ENCODE measurements at regions not wholly inside any gene's neighbourhood (a gene's known extent, or its start where the extent isn't known, plus 50 kb on each side); places are given as distances from the start of the nearest gene placed in this dataset.
A peak's percentile ranks its signal among the peaks of the same experiment; 100 is the strongest.
"Not testable (repeated sequence)": the region's sequence is repeated elsewhere in the genome, so short reads cannot be mapped to it uniquely, and the experiment has no call there.

- TF ChIP-seq, protein P1, sequence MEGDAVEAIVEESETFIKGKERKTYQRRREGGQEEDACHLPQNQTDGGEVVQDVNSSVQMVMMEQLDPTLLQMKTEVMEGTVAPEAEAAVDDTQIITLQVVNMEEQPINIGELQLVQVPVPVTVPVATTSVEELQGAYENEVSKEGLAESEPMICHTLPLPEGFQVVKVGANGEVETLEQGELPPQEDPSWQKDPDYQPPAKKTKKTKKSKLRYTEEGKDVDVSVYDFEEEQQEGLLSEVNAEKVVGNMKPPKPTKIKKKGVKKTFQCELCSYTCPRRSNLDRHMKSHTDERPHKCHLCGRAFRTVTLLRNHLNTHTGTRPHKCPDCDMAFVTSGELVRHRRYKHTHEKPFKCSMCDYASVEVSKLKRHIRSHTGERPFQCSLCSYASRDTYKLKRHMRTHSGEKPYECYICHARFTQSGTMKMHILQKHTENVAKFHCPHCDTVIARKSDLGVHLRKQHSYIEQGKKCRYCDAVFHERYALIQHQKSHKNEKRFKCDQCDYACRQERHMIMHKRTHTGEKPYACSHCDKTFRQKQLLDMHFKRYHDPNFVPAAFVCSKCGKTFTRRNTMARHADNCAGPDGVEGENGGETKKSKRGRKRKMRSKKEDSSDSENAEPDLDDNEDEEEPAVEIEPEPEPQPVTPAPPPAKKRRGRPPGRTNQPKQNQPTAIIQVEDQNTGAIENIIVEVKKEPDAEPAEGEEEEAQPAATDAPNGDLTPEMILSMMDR (IDR thresholded peaks at IDR 0.05; ENCODE audit: control extremely low read depth, extremely low read depth, low read depth, missing control alignments): no peak
- CTCF ChIA-PET: interaction anchor here (0.8 to 7.5 kb wide), 11 partner anchors 10 to 512 kb away, joined by 3 to 62 read pairs (median 6); no protein-coding TSS in a partner anchor
- POLR2A ChIA-PET: interaction anchor here (0.6 kb wide), 1 partner anchor 1009 kb away, joined by 3 read pairs; no protein-coding TSS in a partner anchor
- no peak for DNase-seq (ENCODE audit: extremely low spot score)
Measured at GRCh38 chr22:22771696-22772377, 115.8 kb upstream of the IGLL5 start.

GRCh38 chr22:22772396-22772795 lies 115.2 kb upstream of the IGLL5 start:
- TF ChIP-seq, protein P1 (IDR thresholded peaks at IDR 0.05; ENCODE audit: control extremely low read depth, extremely low read depth, low read depth, missing control alignments): no peak
- POLR2A ChIA-PET: interaction anchor here (0.6 kb wide), 1 partner anchor 1009 kb away, joined by 3 read pairs; no protein-coding TSS in a partner anchor
- DNase-seq (ENCODE audit: extremely low spot score): no peak
- CTCF ChIA-PET: interaction anchor here (0.8 to 7.5 kb wide), 10 partner anchors 11 to 184 kb away, joined by 3 to 62 read pairs (median 10); no protein-coding TSS in a partner anchor

GRCh38 chr22:22772883-22773282 lies 114.7 kb upstream of the IGLL5 start:
- ChIA-PET CTCF (interaction anchor here (1.3 to 7.5 kb wide), 7 partner anchors 15 to 183 kb away, joined by 5 to 62 read pairs (median 42); no protein-coding TSS in a partner anchor), POLR2A (interaction anchor here (0.6 kb wide), 1 partner anchor 1010 kb away, joined by 3 read pairs; no protein-coding TSS in a partner anchor)
- DNase-seq (ENCODE audit: extremely low spot score): no peak
- TF ChIP-seq, protein P1 (IDR thresholded peaks at IDR 0.05; ENCODE audit: control extremely low read depth, extremely low read depth, low read depth, missing control alignments): no peak

DNA sequence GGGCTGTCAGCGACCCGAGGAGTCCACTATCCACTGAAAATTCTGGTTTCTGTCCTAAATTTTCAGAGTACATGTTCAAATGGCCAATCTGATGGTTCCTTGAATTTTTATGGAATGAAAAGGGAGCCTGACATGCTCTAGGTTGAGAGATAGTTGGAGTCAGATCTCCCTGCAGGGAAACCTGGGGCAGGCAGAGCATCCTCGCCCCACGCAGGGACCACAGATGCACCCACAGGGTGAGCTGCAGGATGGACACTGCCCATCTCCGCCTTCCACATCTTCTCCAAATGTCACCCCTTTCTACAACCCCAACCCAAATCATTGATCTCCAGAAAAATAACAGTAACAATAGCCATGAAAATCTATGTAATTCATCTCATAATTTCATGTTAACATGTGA lies 114.2 kb upstream of the IGLL5 start:
- ChIA-PET POLR2A (no interaction called here), CTCF (interaction anchor here (2.2 to 7.5 kb wide), 4 partner anchors 15 to 183 kb away, joined by 6 to 62 read pairs (median 52); no protein-coding TSS in a partner anchor)
- no peak for DNase-seq (ENCODE audit: extremely low spot score)
- TF ChIP-seq, protein P1 (IDR thresholded peaks at IDR 0.05; ENCODE audit: control extremely low read depth, extremely low read depth, low read depth, missing control alignments): no peak

DNA sequence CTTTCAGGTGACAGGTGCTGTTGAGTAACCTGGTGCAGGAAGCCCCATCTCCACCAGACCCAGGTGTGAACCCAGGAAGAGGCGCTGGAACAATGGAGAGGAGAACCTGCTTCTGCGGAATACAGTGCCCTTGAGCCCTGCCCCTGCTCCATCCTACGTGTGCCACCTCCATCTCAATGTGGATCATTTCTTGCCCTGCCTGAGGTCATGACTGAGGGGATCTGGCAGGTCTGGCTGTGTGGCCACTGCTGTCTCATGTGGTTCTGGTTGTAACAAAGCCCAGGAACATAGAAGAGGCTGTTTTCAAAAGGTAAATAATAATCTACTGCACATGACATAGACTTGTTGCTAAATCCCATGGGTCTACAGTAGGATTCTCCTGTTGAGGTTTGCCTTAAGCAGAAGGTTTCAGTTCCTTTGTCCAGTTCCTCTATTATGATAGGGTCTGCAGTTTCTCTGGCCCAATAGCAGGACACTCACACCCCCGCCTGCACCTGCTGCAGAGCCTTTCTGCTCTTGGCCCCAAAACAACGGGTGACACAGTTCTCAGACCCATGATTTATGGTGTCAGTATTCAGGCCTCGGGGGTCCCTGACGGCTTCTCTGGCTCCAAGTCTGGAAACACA lies 113.5 kb upstream of the IGLL5 start:
- TF ChIP-seq, protein P1 (IDR thresholded peaks at IDR 0.05; ENCODE audit: control extremely low read depth, extremely low read depth, low read depth, missing control alignments): no peak
- ChIA-PET POLR2A (no interaction called here), CTCF (interaction anchor here (1.8 to 7.5 kb wide), 5 partner anchors 13 to 180 kb away, joined by 5 to 62 read pairs (median 34); no protein-coding TSS in a partner anchor)
- peak; percentile 62 for DNase-seq (ENCODE audit: extremely low spot score)

- POLR2A ChIA-PET; DNase-seq (ENCODE audit: extremely low spot score): not testable (repeated sequence)
- CTCF ChIA-PET: interaction anchor here (1.1 to 7.5 kb wide), 5 partner anchors 12 to 182 kb away, joined by 3 to 62 read pairs (median 5); no protein-coding TSS in a partner anchor
Measured at GRCh38 chr22:22774762-22775161, 112.9 kb upstream of the IGLL5 start.

Measured in GM10248 (cell line).